ENCODE measurements at regions not wholly inside any gene's neighbourhood (a gene's known extent, or its start where the extent isn't known, plus 50 kb on each side); places are given as distances from the start of the nearest gene placed in this dataset.
"Not testable (repeated sequence)": the region's sequence is repeated elsewhere in the genome, so short reads cannot be mapped to it uniquely, and the experiment has no call there.

DNA sequence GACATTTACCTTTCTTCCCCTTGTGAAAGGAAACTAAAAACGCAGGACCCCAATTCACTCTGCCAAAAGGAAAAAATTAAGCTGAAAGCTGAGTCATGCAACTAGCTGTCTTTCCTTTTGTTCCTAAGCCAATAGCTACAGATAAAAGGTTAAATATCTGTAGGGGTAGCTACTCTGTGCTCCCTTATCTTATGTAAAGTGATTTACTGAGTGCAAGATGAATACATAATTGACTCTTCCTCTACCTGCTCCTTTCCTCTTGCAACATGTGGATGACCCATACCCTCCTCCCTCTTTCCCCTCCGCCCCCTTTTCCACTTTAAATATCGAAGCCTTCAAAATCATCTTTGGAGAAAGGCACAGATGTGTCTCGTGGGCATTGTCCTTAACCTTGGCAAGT, 68.0 kb upstream of the ZNF157 start:
- no peak for DNase-seq (ENCODE audit: low spot score)

DNA sequence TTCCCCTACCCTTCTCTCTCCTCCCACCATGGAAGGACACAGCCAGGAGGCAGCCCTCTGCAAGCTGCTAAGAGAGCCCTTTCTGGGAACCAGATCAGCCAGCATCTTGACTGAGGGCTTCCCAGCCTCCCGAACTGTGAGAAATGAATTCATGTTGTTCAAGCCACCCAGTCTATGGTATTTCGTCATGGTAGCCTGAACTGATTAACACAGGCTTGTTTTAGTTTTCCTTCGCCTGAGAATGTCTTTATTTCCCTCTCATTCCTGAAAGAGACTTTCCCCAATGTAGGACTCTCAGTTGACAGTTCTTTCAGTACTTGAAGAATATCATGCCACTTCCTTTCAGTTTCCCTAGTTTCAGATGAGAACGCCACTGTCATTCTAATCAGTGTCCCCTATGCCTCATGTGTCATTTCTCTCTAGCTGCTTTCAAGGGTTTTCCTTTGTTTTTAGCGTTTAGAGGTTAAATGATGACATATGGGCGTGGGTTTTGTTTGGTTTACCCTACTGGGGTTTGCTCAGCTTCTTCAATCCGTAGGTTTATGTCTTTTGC, 63.8 kb upstream of the ZNF157 start:
- DNase-seq (ENCODE audit: low spot score) = not testable (repeated sequence)

DNA sequence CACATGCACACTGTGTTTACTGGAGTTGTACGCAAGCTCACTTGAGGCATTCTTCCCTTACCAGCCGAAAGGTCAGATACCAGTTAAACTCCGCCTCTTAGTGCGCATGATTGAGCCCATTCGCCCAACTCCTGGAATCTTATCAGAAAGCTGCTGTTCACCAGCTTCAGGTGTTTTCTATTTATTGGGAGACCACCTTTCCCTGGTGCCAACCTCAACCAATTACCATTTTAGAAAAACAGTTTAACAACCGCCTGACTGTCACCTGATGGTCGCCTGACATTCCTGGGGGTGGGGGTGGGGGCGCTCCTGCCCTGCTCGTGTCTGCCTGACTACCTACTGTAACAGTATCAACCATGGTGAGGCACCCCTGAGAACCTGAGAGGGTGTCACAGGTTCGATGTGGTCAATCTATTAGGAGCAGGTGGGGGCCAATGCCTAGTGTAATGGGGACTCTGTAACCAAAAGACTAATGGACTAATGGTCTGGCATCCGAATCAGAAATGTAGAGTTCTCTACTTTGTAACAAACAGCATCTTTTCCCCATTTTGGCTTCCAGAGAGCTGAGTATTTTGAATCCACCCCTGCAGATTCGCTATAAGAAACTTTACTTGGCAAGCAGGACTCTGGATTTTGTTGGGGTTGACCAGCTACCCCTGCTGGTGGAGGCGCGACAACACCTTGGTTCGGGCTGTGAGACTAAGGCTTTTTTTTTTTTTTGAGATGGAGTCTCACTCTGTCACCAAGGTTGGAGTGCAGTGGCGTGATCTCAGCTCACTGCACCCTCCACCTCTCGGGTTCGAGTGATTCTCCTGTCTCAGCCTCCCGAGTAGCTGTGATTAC, 58.2 kb upstream of the ZNF157 start:
- peak; percentile 58 for DNase-seq (ENCODE audit: low spot score)

DNA sequence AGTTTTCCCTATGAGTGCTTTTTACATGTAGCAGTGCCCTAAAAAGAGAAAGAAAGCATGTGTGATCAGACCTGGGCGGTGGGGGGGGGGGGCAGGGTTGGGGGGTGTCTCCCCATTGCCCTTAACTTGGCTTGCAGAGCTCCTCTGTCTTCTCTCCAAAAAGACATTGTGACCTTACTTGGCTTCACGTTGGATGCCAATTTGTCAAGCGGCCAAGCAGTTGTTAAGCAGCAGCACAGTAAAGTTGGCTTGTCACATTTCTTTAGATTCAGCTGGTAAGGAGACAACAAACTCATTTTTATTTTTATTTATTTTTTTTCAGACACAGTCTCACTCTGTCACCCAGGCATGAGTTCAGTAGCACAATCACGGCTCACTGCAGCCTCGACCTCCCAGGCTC, 57.3 kb upstream of the ZNF157 start:
- DNase-seq (ENCODE audit: low spot score) = no peak

DNA sequence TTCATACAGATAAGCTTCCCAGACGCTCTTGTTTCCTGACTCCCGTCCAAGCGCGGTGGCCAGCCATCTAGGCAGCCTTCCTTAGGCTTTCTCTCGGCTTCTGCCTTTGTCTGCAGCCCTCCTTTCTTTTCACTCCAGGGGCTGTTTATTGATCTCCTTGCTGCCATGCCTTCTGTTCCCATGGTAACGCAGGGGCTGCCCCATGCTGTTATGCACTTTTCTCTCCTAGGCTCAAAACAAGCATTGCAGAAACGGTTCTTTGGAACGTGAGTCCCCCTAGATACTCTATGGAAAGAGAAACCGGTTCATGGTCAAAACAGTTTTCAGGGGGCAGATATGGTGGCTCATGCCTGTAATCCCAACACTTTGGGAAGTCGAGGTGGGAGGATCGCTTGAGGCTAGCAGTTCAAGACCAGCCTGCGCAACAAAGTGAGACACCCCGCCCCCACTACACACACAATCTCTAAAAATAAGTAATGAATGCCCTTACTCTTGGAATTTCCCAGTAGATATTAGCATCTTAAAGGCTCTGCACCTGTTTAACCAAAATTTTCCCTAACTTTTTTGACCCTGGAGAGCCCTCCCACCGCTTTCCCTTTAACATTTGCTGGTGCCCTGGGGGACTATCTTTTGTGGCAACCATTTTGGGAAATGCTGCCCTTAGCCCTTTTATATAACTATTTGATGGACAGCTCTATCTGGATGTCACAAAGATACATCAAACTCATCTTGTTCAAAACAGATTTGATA, 53.9 kb upstream of the ZNF157 start:
- DNase-seq (ENCODE audit: low spot score) = no peak

Data from hepatic stellate cell (primary cell).